ENCODE measurements at regions not wholly inside any gene's neighbourhood (a gene's known extent, or its start where the extent isn't known, plus 50 kb on each side); places are given as distances from the start of the nearest gene placed in this dataset.

DNA sequence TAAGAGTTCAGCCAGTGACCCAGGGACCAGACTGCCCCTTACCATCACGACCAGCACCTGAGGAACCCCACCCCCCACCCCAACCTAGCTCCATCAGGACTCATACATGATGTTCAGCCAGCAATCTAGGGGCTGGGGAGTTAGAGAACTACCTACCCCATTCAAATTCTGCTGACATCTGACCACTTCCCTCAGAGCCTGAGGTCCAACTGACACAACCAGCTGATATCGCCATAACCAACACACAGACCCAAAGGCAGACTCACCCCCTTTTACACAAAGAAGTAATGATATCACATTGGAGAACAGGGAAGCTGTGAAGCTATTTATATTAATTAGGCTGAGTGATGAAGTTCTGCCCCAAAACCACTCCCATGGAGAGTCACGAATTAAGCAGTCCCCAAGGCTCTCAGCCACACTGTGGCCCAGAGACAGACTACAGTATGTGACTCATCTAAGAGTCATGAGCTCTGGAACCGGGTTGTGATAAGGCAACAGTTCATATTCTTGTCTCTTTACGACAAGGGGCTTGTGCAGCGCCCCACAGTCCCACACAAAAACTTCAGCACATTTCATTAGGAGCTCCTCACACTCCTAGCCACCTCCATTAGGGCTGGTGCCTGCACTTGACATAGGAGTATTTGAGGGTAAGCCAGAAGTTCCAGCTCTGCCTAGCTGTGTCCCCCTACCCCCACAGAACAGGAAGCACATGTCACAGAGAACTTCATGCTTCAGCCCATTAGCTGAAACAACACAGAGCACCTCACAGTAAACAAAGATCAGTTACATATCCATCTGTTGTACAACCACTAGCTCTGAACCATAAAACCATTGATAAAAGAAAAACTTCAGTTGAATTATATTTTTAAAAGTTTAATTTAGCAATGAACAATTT, 184.7 kb upstream of the ZCCHC13 start (continued):
- TF ChIP-seq, protein P1, sequence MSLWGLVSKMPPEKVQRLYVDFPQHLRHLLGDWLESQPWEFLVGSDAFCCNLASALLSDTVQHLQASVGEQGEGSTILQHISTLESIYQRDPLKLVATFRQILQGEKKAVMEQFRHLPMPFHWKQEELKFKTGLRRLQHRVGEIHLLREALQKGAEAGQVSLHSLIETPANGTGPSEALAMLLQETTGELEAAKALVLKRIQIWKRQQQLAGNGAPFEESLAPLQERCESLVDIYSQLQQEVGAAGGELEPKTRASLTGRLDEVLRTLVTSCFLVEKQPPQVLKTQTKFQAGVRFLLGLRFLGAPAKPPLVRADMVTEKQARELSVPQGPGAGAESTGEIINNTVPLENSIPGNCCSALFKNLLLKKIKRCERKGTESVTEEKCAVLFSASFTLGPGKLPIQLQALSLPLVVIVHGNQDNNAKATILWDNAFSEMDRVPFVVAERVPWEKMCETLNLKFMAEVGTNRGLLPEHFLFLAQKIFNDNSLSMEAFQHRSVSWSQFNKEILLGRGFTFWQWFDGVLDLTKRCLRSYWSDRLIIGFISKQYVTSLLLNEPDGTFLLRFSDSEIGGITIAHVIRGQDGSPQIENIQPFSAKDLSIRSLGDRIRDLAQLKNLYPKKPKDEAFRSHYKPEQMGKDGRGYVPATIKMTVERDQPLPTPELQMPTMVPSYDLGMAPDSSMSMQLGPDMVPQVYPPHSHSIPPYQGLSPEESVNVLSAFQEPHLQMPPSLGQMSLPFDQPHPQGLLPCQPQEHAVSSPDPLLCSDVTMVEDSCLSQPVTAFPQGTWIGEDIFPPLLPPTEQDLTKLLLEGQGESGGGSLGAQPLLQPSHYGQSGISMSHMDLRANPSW (CRISPR knock-in tag; conservative IDR thresholded peaks at IDR 0.05; ENCODE audit: low read depth): no peak
- TF ChIP-seq, protein P2, sequence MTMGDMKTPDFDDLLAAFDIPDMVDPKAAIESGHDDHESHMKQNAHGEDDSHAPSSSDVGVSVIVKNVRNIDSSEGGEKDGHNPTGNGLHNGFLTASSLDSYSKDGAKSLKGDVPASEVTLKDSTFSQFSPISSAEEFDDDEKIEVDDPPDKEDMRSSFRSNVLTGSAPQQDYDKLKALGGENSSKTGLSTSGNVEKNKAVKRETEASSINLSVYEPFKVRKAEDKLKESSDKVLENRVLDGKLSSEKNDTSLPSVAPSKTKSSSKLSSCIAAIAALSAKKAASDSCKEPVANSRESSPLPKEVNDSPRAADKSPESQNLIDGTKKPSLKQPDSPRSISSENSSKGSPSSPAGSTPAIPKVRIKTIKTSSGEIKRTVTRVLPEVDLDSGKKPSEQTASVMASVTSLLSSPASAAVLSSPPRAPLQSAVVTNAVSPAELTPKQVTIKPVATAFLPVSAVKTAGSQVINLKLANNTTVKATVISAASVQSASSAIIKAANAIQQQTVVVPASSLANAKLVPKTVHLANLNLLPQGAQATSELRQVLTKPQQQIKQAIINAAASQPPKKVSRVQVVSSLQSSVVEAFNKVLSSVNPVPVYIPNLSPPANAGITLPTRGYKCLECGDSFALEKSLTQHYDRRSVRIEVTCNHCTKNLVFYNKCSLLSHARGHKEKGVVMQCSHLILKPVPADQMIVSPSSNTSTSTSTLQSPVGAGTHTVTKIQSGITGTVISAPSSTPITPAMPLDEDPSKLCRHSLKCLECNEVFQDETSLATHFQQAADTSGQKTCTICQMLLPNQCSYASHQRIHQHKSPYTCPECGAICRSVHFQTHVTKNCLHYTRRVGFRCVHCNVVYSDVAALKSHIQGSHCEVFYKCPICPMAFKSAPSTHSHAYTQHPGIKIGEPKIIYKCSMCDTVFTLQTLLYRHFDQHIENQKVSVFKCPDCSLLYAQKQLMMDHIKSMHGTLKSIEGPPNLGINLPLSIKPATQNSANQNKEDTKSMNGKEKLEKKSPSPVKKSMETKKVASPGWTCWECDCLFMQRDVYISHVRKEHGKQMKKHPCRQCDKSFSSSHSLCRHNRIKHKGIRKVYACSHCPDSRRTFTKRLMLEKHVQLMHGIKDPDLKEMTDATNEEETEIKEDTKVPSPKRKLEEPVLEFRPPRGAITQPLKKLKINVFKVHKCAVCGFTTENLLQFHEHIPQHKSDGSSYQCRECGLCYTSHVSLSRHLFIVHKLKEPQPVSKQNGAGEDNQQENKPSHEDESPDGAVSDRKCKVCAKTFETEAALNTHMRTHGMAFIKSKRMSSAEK (CRISPR knock-in tag; IDR thresholded peaks at IDR 0.05; ENCODE audit: borderline replicate concordance): no peak

DNA sequence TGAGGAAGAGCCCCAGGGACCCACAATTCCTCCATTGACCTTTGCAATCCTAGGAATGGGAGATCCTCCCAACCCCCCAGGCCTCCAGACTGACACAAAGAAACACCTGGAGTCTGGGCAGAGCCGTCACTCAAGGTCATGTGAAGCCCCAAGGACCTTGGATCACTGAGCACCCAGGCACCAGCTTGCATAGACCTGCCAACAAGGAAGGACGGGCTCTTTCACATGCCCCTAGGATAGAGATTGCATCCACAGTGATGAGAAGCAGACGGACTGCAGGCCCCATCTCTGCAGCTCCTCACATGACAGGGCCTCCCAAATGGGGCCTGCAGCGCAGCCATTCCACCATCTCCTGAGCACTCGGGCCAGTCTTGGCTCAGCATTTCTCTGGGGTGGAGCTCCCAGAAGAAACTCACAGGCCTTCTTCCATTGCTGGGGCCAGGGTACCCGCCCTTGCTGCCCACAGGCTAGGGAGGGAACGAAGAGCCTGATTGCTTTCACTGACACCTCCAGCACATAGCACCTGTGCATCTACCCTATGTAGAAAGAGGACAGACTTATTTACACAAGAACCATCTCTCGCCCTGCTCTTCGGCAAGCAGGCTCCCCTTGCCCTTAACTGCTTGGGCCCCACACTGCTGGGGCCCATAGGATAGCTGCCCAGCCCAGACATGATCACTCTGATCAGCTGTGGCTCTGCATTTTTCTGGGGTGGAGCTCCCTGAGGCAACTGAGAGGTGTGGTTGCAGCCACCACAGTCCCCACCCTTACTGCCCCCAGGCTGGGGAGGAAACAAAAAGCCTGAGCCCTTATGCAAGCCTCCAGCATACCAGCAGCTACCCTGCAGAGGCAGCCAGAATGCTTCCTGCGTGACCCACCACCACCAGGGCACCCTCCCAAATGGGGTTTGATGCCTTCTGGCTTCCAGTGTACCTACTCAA, 185.7 kb upstream of the ZCCHC13 start:
- no peak overlapping the region for H3K27ac Mint-ChIP-seq
- H3K9me3 Mint-ChIP-seq: no peaks in the 10 kb centered on the region
- H3K4me3 Mint-ChIP-seq: no peak overlapping the region
- H3K36me3 Mint-ChIP-seq: no peaks in the 10 kb centered on the region
- no peaks in the 10 kb centered on the region; the same call in 1 of the 2 replicates for H3K4me1 Mint-ChIP-seq
- ChIA-PET CTCF (no interaction called here), POLR2A (no interaction called here)
- ATAC-seq (peak; percentile 32), DNase-seq (ENCODE audit: low spot score) (no peak)
- TF ChIP-seq, protein P3, sequence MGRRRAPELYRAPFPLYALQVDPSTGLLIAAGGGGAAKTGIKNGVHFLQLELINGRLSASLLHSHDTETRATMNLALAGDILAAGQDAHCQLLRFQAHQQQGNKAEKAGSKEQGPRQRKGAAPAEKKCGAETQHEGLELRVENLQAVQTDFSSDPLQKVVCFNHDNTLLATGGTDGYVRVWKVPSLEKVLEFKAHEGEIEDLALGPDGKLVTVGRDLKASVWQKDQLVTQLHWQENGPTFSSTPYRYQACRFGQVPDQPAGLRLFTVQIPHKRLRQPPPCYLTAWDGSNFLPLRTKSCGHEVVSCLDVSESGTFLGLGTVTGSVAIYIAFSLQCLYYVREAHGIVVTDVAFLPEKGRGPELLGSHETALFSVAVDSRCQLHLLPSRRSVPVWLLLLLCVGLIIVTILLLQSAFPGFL (CRISPR knock-in tag; IDR thresholded peaks at IDR 0.05; ENCODE audit: borderline replicate concordance): no peak
- TF ChIP-seq ZNF671 (CRISPR knock-in tag; IDR thresholded peaks at IDR 0.05): no peak
- no peaks in the 10 kb centered on the region for H3K27me3 Mint-ChIP-seq (ENCODE audit: low read depth)

DNA sequence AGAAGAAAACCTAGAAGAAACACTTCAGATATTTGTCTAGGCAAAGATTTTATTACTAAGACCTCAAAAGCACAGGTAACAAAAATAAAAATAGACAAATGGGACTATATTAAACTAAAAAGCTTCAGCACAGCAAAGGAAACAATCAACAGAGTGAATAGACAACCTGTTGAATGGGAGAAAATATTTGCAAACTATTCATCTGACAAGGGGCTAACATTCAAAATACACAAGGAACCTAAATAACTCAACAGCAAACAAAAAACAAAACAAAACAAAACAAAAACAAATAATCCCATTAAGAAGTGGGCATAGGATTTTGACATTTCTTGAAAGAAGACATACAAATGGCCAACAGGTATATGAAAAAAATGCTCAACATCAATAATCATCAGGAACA, 192.7 kb upstream of the ZCCHC13 start:
- ATAC-seq (no peak), DNase-seq (ENCODE audit: low spot score) (no peak)
- Mint-ChIP-seq H3K27ac (no peak overlapping the region), H3K9me3 (peaks cover 27% of the 10 kb centered on the region), H3K4me1 (no peaks in the 10 kb centered on the region), H3K36me3 (peaks cover 15% of the 10 kb centered on the region), H3K4me3 (no peak overlapping the region), H3K27me3 (ENCODE audit: low read depth) (no peaks in the 10 kb centered on the region)
- ChIA-PET CTCF (no interaction called here), POLR2A (no interaction called here)
- TF ChIP-seq, protein P4, sequence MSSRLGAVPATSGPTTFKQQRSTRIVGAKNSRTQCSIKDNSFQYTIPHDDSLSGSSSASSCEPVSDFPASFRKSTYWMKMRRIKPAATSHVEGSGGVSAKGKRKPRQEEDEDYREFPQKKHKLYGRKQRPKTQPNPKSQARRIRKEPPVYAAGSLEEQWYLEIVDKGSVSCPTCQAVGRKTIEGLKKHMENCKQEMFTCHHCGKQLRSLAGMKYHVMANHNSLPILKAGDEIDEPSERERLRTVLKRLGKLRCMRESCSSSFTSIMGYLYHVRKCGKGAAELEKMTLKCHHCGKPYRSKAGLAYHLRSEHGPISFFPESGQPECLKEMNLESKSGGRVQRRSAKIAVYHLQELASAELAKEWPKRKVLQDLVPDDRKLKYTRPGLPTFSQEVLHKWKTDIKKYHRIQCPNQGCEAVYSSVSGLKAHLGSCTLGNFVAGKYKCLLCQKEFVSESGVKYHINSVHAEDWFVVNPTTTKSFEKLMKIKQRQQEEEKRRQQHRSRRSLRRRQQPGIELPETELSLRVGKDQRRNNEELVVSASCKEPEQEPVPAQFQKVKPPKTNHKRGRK (CRISPR knock-in tag; IDR thresholded peaks at IDR 0.05; ENCODE audit: borderline replicate concordance): no peak
- TF ChIP-seq, protein P5, sequence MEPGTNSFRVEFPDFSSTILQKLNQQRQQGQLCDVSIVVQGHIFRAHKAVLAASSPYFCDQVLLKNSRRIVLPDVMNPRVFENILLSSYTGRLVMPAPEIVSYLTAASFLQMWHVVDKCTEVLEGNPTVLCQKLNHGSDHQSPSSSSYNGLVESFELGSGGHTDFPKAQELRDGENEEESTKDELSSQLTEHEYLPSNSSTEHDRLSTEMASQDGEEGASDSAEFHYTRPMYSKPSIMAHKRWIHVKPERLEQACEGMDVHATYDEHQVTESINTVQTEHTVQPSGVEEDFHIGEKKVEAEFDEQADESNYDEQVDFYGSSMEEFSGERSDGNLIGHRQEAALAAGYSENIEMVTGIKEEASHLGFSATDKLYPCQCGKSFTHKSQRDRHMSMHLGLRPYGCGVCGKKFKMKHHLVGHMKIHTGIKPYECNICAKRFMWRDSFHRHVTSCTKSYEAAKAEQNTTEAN (CRISPR knock-in tag; IDR thresholded peaks at IDR 0.05): no peak
- TF ChIP-seq, protein P6, sequence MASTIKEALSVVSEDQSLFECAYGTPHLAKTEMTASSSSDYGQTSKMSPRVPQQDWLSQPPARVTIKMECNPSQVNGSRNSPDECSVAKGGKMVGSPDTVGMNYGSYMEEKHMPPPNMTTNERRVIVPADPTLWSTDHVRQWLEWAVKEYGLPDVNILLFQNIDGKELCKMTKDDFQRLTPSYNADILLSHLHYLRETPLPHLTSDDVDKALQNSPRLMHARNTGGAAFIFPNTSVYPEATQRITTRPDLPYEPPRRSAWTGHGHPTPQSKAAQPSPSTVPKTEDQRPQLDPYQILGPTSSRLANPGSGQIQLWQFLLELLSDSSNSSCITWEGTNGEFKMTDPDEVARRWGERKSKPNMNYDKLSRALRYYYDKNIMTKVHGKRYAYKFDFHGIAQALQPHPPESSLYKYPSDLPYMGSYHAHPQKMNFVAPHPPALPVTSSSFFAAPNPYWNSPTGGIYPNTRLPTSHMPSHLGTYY (CRISPR knock-in tag; IDR thresholded peaks at IDR 0.05): no peak
- TF ChIP-seq TP53 (CRISPR knock-in tag; IDR thresholded peaks at IDR 0.05) (no peak), MYBL2 (CRISPR knock-in tag; IDR thresholded peaks at IDR 0.05) (no peak), ZNF121 (CRISPR knock-in tag; IDR thresholded peaks at IDR 0.05) (no peak), SMAD3 (CRISPR knock-in tag; IDR thresholded peaks at IDR 0.05; ENCODE audit: borderline replicate concordance) (no peak), GRHL2 (CRISPR knock-in tag; IDR thresholded peaks at IDR 0.05; ENCODE audit: insufficient replicate concordance, severe bottlenecking) (no peak)
- TF ChIP-seq, protein P7, sequence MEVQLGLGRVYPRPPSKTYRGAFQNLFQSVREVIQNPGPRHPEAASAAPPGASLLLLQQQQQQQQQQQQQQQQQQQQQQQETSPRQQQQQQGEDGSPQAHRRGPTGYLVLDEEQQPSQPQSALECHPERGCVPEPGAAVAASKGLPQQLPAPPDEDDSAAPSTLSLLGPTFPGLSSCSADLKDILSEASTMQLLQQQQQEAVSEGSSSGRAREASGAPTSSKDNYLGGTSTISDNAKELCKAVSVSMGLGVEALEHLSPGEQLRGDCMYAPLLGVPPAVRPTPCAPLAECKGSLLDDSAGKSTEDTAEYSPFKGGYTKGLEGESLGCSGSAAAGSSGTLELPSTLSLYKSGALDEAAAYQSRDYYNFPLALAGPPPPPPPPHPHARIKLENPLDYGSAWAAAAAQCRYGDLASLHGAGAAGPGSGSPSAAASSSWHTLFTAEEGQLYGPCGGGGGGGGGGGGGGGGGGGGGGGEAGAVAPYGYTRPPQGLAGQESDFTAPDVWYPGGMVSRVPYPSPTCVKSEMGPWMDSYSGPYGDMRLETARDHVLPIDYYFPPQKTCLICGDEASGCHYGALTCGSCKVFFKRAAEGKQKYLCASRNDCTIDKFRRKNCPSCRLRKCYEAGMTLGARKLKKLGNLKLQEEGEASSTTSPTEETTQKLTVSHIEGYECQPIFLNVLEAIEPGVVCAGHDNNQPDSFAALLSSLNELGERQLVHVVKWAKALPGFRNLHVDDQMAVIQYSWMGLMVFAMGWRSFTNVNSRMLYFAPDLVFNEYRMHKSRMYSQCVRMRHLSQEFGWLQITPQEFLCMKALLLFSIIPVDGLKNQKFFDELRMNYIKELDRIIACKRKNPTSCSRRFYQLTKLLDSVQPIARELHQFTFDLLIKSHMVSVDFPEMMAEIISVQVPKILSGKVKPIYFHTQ (CRISPR knock-in tag; IDR thresholded peaks at IDR 0.05): no peak
